Panc1 (cell line): ENCODE measurements at regions not wholly inside any gene's neighbourhood (a gene's known extent, or its start where the extent isn't known, plus 50 kb on each side); places are given as distances from the start of the nearest gene placed in this dataset.

ENCODE experiments used
- ATAC-seq: fragments of 200-7000 bp; cut with Tn5 transposase; 2 replicates; pipeline ENCODE4 v1.9.1; 2020; ENCODE audit warnings: mild to moderate bottlenecking, moderate library complexity
- BruUV-seq: library from RNA; stranded (reverse); fragments of 400-500 nt; replicated peaks from 2 replicates; lab custom pipeline; 2021; lab: Mats Ljungman, UMichigan
- CTCF ChIA-PET: fragments of 300-600 bp; sonication (Branson Sonifier 250); formaldehyde crosslinking; loops from one replicate; lab custom pipeline; 2022; ENCODE audit warnings: antibody characterized with exemption; lab: Charles Lee
- POLR2A ChIA-PET: fragments of 300-600 bp; sonication (Branson Sonifier 250); formaldehyde crosslinking; loops from one replicate; lab custom pipeline; 2022; ENCODE audit warnings: antibody characterized with exemption; lab: Charles Lee
- DNase-seq: peaks from one replicate; pipeline ENCODE4 v3.0.0-alpha.2; 2010; ENCODE audit warnings: low read depth, low spot score
- H3K27ac ChIP-seq: 2 replicates; pipeline ENCODE4 v1.5.1; 2011; ENCODE audit warnings: mild to moderate bottlenecking, low read length, inconsistent platforms
- H3K27me3 ChIP-seq: fragments of 200-500 bp; sonication (Bioruptor generic); 2 replicates; pipeline ENCODE4 v1.6.0; 2014; ENCODE audit warnings: low read length, inconsistent platforms; ENCODE audit not compliant: control insufficient read depth, insufficient read depth
- H3K36me3 ChIP-seq: fragments of 200-500 bp; sonication (Bioruptor generic); 2 replicates; pipeline ENCODE4 v1.5.1; 2014; ENCODE audit warnings: inconsistent platforms, mild to moderate bottlenecking, low read length, moderate library complexity; ENCODE audit not compliant: control insufficient read depth, insufficient read depth
- H3K4me1 ChIP-seq: 2 replicates; pipeline ENCODE4 v1.5.1; 2011; ENCODE audit warnings: inconsistent platforms, mild to moderate bottlenecking, low read length, moderate library complexity; ENCODE audit not compliant: control insufficient read depth, insufficient read depth
- H3K4me3 ChIP-seq, 2 experiments: 2 replicates each; pipeline ENCODE4 v1.5.1; 2011 to 2012; ENCODE audit warnings: low read depth in 2 of 2, low read length in 2 of 2, mild to moderate bottlenecking in 2 of 2, inconsistent platforms in 1 of 2, moderate library complexity in 1 of 2
- H3K9me3 ChIP-seq: fragments of 200-500 bp; sonication (Bioruptor generic); 2 replicates; pipeline ENCODE4 v1.5.1; 2014; ENCODE audit warnings: low read depth, mild to moderate bottlenecking, inconsistent platforms, low read length, moderate library complexity; ENCODE audit not compliant: control insufficient read depth, insufficient read depth
- POLR2AphosphoS5 ChIP-seq: IDR thresholded peaks from 2 replicates; pipeline ENCODE4 v1.6.1; 2012; ENCODE audit warnings: mild to moderate bottlenecking, low read depth, low read length, moderate library complexity
- REST ChIP-seq, 2 experiments: IDR thresholded peaks; 2 replicates each; pipeline ENCODE4 v1.6.1; 2011 to 2012; ENCODE audit warnings: low read depth in 2 of 2, control low read depth in 1 of 2, low read length in 1 of 2, mild to moderate bottlenecking in 1 of 2, moderate library complexity in 1 of 2; ENCODE audit not compliant: insufficient read depth in 1 of 2
- SIN3A ChIP-seq: IDR thresholded peaks from 2 replicates; pipeline ENCODE4 v1.6.1; 2012; ENCODE audit warnings: low read depth, mild to moderate bottlenecking, low read length, moderate library complexity, borderline replicate concordance; ENCODE audit not compliant: insufficient read depth
- TCF7L2 ChIP-seq: IDR thresholded peaks from 2 replicates; pipeline ENCODE4 v1.6.1; 2011; ENCODE audit warnings: mild to moderate bottlenecking, low read depth, low read length, inconsistent platforms
- in situ Hi-C: cut with HindIII; loops from 2 replicates; pipeline ENCODE4 v1.10.0; 2016; ENCODE audit warnings: low sequenced_read_pairs, low pct_unique_long_range_greater_than_20kb
- intact Hi-C: fragments of 100-400 bp; cut with micrococcal nuclease; formaldehyde crosslinking; loops from one replicate; pipeline ENCODE4 v1.10.0; 2022; ENCODE audit not compliant: unreplicated experiment
- TF ChIP-seq, protein P1 (sequence below): fragments of 450-650 bp; IDR thresholded peaks from 2 replicates; pipeline ENCODE4 v1.5.1; 2017; ENCODE audit warnings: mild to moderate bottlenecking

DNA sequence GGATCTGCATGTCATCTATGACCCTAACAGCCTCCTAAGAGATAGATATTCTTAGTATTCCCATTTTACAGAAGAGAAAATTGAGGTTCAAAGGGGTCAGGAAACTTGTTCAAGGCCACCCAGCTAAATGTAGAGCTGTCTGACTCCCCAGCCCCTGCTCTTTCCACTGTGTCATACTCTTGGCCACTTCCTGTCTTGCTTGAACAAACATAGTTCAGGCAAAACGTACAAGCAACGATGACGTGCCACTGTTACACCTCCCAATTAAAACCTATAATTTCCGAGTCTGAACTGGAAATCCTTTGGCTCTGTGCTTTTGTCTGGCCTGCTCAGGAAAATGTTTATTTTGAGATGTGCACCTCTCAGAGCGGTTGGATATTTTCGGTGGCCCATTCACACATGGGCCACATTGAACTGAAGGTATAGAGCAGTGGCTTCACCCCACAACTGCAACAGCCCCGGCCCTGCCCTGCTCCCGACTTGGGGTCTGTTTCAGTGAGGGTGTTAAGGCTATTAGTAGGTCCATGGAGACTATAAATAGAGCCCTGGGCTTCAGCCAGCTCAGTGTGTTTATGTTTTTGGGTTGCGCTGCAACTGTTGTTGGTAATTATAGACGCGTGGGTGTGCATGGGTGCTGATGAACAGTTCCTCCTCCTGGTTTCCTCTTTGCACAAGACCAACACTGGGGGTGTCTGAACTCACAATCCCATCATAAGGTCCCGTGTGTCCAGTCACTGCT is 172.3 kb upstream of the ADO start:
- Histone ChIP-seq H3K27me3 (no peaks in the 10 kb centered on the region), H3K4me3 (no peak overlapping the region), H3K36me3 (no peaks in the 10 kb centered on the region), H3K4me1 (peaks cover 6% of the 10 kb centered on the region; the same call in 1 of the 2 replicates), H3K27ac (no peak overlapping the region), H3K9me3 (no peaks in the 10 kb centered on the region)
- intact Hi-C loops: no loop called here
- no peak for DNase-seq
- TF ChIP-seq, protein P1, sequence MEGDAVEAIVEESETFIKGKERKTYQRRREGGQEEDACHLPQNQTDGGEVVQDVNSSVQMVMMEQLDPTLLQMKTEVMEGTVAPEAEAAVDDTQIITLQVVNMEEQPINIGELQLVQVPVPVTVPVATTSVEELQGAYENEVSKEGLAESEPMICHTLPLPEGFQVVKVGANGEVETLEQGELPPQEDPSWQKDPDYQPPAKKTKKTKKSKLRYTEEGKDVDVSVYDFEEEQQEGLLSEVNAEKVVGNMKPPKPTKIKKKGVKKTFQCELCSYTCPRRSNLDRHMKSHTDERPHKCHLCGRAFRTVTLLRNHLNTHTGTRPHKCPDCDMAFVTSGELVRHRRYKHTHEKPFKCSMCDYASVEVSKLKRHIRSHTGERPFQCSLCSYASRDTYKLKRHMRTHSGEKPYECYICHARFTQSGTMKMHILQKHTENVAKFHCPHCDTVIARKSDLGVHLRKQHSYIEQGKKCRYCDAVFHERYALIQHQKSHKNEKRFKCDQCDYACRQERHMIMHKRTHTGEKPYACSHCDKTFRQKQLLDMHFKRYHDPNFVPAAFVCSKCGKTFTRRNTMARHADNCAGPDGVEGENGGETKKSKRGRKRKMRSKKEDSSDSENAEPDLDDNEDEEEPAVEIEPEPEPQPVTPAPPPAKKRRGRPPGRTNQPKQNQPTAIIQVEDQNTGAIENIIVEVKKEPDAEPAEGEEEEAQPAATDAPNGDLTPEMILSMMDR: no peak
- no peak for TF ChIP-seq POLR2AphosphoS5
- TF ChIP-seq REST (IDR thresholded peaks at IDR 0.05; ENCODE audit: insufficient read depth in 1 of 2, low read depth in 2 of 2, low read length in 1 of 2): no peak
- TF ChIP-seq SIN3A: no peak
- no peak for TF ChIP-seq TCF7L2
- ATAC-seq: no peak
- ChIA-PET POLR2A (no interaction called here), CTCF (no interaction called here)
- in situ Hi-C loops: no loop called here
- no TSS peak for BruUV-seq

- Histone ChIP-seq H3K4me3 (no peak overlapping the region), H3K4me1 (peaks cover 12% of the 10 kb centered on the region), H3K27ac (no peak overlapping the region), H3K36me3 (no peaks in the 10 kb centered on the region), H3K9me3 (no peaks in the 10 kb centered on the region), H3K27me3 (no peaks in the 10 kb centered on the region)
- ChIA-PET POLR2A (no interaction called here), CTCF (no interaction called here)
- intact Hi-C loops: no loop called here
- TF ChIP-seq REST (IDR thresholded peaks at IDR 0.05; ENCODE audit: insufficient read depth in 1 of 2, low read depth in 2 of 2, low read length in 1 of 2) (no peak), TCF7L2 (no peak), SIN3A (no peak)
- ATAC-seq (no peak), DNase-seq (no peak)
- BruUV-seq: no TSS peak
- in situ Hi-C loops: no loop called here
Observed at GRCh38 chr10:62633976-62634375, 170.5 kb upstream of the ADO start.
